ENCODE measurements at regions not wholly inside any gene's neighbourhood (a gene's known extent, or its start where the extent isn't known, plus 50 kb on each side); places are given as distances from the start of the nearest gene placed in this dataset.

DNA sequence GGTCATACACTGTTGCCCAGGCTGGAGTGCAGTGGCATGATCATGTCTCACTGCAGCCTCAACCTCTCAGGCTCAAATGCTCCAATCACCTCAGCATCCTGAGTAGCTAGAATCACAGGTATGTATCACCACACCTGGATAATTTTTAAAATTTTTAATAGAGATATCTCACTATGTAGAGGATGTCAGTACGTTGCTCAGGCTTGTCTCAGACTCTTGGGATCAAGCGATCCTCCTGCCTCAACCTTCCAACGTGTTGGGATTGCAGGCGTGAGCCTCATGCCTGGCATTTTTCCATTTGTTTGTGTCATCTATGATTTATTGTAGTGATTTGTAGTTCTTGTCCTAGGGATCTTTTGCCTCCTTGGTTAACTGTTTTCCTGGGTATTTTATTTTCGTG is 985.2 kb upstream of the B3GALT2 start (continued):
- TF ChIP-seq, protein P1, sequence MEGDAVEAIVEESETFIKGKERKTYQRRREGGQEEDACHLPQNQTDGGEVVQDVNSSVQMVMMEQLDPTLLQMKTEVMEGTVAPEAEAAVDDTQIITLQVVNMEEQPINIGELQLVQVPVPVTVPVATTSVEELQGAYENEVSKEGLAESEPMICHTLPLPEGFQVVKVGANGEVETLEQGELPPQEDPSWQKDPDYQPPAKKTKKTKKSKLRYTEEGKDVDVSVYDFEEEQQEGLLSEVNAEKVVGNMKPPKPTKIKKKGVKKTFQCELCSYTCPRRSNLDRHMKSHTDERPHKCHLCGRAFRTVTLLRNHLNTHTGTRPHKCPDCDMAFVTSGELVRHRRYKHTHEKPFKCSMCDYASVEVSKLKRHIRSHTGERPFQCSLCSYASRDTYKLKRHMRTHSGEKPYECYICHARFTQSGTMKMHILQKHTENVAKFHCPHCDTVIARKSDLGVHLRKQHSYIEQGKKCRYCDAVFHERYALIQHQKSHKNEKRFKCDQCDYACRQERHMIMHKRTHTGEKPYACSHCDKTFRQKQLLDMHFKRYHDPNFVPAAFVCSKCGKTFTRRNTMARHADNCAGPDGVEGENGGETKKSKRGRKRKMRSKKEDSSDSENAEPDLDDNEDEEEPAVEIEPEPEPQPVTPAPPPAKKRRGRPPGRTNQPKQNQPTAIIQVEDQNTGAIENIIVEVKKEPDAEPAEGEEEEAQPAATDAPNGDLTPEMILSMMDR (IDR thresholded peaks at IDR 0.05 in 2 of 3, conservative IDR thresholded peaks at IDR 0.05 in 1 of 3; ENCODE audit: control insufficient read depth in 2 of 3, extremely low read depth in 1 of 3, insufficient read depth in 1 of 3, low read depth in 3 of 3, low read length in 3 of 3): no peak
- no peak for TF ChIP-seq STAT3 (IDR thresholded peaks at IDR 0.05; ENCODE audit: low read depth, low read length)
- TF ChIP-seq MYC (IDR thresholded peaks at IDR 0.05; ENCODE audit: insufficient read depth, insufficient read length, insufficient replicate concordance, low read length, severe bottlenecking): no peak
- no peak for TF ChIP-seq IRF4 (IDR thresholded peaks at IDR 0.05; ENCODE audit: low read depth, low read length)
- no peak for TF ChIP-seq MTA2 (IDR thresholded peaks at IDR 0.05; ENCODE audit: low read depth)
- no peak for TF ChIP-seq ZNF274 (IDR thresholded peaks at IDR 0.05; ENCODE audit: insufficient read depth, insufficient read length)
- no peak for TF ChIP-seq RELB (IDR thresholded peaks at IDR 0.05; ENCODE audit: low read depth)
- no peak for TF ChIP-seq PAX8 (IDR thresholded peaks at IDR 0.05)
- TF ChIP-seq RELA (IDR thresholded peaks at IDR 0.05; ENCODE audit: borderline replicate concordance, partially characterized antibody): no peak
- TF ChIP-seq CBX3 (IDR thresholded peaks at IDR 0.05; ENCODE audit: borderline replicate concordance, low read depth): no peak
